ENCODE measurements at regions not wholly inside any gene's neighbourhood (a gene's known extent, or its start where the extent isn't known, plus 50 kb on each side); places are given as distances from the start of the nearest gene placed in this dataset.

DNA sequence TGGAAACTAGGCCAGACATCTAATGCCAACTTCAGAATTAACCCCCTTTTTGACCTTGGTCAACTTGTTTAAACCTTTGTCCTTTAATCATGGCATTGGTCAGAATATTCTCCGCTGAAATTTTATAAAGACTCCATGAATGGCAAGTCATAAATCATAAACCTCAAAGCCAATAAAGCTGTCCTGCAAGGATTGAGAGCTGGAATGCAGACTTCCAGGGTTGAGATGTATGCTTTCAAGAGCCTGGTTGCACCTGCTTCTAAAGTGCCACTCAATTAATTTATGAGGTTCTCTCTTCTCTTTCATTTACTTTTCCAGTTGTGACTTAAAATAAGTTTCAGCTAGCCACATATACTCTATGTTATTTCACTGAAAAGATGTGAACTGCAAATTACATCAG, 136.2 kb upstream of the HCCS start:
- TF ChIP-seq, protein P1, sequence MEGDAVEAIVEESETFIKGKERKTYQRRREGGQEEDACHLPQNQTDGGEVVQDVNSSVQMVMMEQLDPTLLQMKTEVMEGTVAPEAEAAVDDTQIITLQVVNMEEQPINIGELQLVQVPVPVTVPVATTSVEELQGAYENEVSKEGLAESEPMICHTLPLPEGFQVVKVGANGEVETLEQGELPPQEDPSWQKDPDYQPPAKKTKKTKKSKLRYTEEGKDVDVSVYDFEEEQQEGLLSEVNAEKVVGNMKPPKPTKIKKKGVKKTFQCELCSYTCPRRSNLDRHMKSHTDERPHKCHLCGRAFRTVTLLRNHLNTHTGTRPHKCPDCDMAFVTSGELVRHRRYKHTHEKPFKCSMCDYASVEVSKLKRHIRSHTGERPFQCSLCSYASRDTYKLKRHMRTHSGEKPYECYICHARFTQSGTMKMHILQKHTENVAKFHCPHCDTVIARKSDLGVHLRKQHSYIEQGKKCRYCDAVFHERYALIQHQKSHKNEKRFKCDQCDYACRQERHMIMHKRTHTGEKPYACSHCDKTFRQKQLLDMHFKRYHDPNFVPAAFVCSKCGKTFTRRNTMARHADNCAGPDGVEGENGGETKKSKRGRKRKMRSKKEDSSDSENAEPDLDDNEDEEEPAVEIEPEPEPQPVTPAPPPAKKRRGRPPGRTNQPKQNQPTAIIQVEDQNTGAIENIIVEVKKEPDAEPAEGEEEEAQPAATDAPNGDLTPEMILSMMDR (IDR thresholded peaks at IDR 0.05; ENCODE audit: low read length) = no peak
- no peak for TF ChIP-seq EZH2 (IDR thresholded peaks at IDR 0.05; ENCODE audit: borderline replicate concordance, low read length)
